ENCODE measurements at regions not wholly inside any gene's neighbourhood (a gene's known extent, or its start where the extent isn't known, plus 50 kb on each side); places are given as distances from the start of the nearest gene placed in this dataset.

DNA sequence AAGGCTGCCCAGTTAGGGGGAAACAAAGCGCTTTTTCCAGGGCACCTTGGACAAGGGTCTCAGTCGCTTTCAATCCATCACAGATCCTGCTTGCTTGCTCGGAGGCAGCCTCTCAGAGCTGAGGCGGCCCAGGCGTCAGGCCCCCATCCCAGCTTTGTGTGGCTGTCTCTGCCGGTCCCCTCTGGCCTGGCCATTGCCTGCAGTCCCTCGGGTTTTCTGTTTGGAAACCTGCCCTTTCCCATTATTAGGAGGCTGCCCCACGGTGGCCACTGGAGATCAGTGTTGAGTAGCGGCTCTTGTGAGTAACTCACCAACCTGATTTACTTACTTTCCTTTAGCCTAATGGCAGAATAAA, 216.1 kb downstream of the GLRX3 start:
- TF ChIP-seq POLR2A (IDR thresholded peaks at IDR 0.05), result no peak
- TF ChIP-seq, protein P1, sequence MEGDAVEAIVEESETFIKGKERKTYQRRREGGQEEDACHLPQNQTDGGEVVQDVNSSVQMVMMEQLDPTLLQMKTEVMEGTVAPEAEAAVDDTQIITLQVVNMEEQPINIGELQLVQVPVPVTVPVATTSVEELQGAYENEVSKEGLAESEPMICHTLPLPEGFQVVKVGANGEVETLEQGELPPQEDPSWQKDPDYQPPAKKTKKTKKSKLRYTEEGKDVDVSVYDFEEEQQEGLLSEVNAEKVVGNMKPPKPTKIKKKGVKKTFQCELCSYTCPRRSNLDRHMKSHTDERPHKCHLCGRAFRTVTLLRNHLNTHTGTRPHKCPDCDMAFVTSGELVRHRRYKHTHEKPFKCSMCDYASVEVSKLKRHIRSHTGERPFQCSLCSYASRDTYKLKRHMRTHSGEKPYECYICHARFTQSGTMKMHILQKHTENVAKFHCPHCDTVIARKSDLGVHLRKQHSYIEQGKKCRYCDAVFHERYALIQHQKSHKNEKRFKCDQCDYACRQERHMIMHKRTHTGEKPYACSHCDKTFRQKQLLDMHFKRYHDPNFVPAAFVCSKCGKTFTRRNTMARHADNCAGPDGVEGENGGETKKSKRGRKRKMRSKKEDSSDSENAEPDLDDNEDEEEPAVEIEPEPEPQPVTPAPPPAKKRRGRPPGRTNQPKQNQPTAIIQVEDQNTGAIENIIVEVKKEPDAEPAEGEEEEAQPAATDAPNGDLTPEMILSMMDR (IDR thresholded peaks at IDR 0.05), result no peak

Data from Peyer's patch (tissue), 4 donors.